ENCODE measurements at regions not wholly inside any gene's neighbourhood (a gene's known extent, or its start where the extent isn't known, plus 50 kb on each side); places are given as distances from the start of the nearest gene placed in this dataset.

- ChIA-PET POLR2A (no interaction called here), CTCF (no interaction called here)
- no peak for DNase-seq (ENCODE audit: low read depth, low spot score)
- Histone ChIP-seq H3K4me3 (ENCODE audit: low read depth in 2 of 2, low read length in 2 of 2) (no peak overlapping the region), H3K9me3 (ENCODE audit: control insufficient read depth, insufficient read depth, low read depth, low read length) (no peaks in the 10 kb centered on the region), H3K36me3 (ENCODE audit: control insufficient read depth, insufficient read depth, low read length) (no peaks in the 10 kb centered on the region), H3K4me1 (ENCODE audit: control insufficient read depth, insufficient read depth, low read length) (no peaks in the 10 kb centered on the region), H3K27me3 (ENCODE audit: control insufficient read depth, insufficient read depth, low read length) (peaks cover 13% of the 10 kb centered on the region; the same call in 1 of the 2 replicates), H3K27ac (ENCODE audit: low read length) (no peak overlapping the region)
- no TSS peak for BruUV-seq (replicated peaks)
- intact Hi-C loops (cut with micrococcal nuclease; ENCODE audit: unreplicated experiment) (no loop called here), in situ Hi-C loops (cut with HindIII; ENCODE audit: low pct_unique_long_range_greater_than_20kb, low sequenced_read_pairs) (no loop called here)
- no peak for ATAC-seq
- TF ChIP-seq SIN3A (IDR thresholded peaks at IDR 0.05; ENCODE audit: borderline replicate concordance, insufficient read depth, low read depth, low read length) (no peak), TCF7L2 (IDR thresholded peaks at IDR 0.05; ENCODE audit: low read depth, low read length) (no peak), POLR2AphosphoS5 (IDR thresholded peaks at IDR 0.05; ENCODE audit: low read depth, low read length) (no peak), REST (IDR thresholded peaks at IDR 0.05; ENCODE audit: insufficient read depth in 1 of 2, low read depth in 2 of 2, low read length in 1 of 2) (no peak), CTCF (IDR thresholded peaks at IDR 0.05) (no peak)
Measured at GRCh38 chr1:223473601-223474344, 80.6 kb downstream of the CCDC185 start.

- Histone ChIP-seq H3K27ac (ENCODE audit: low read length) (no peak overlapping the region), H3K27me3 (ENCODE audit: control insufficient read depth, insufficient read depth, low read length) (peaks cover 13% of the 10 kb centered on the region; the same call in 1 of the 2 replicates), H3K9me3 (ENCODE audit: control insufficient read depth, insufficient read depth, low read depth, low read length) (no peaks in the 10 kb centered on the region), H3K4me1 (ENCODE audit: control insufficient read depth, insufficient read depth, low read length) (0 out of 2 replicates have a peak, but pooled peaks cover 4% of the 10 kb centered on the region), H3K36me3 (ENCODE audit: control insufficient read depth, insufficient read depth, low read length) (no peaks in the 10 kb centered on the region), H3K4me3 (ENCODE audit: low read depth in 2 of 2, low read length in 2 of 2) (no peak overlapping the region)
- intact Hi-C loops (cut with micrococcal nuclease; ENCODE audit: unreplicated experiment): no loop called here
- TF ChIP-seq REST (IDR thresholded peaks at IDR 0.05; ENCODE audit: insufficient read depth in 1 of 2, low read depth in 2 of 2, low read length in 1 of 2) (no peak), POLR2AphosphoS5 (IDR thresholded peaks at IDR 0.05; ENCODE audit: low read depth, low read length) (no peak), TCF7L2 (IDR thresholded peaks at IDR 0.05; ENCODE audit: low read depth, low read length) (no peak), SIN3A (IDR thresholded peaks at IDR 0.05; ENCODE audit: borderline replicate concordance, insufficient read depth, low read depth, low read length) (no peak), CTCF (IDR thresholded peaks at IDR 0.05) (no peak)
- DNase-seq (ENCODE audit: low read depth, low spot score) (no peak), ATAC-seq (no peak)
- CTCF ChIA-PET: no interaction called here
- POLR2A ChIA-PET: interaction anchor here (0.6 kb wide), 1 partner anchor 928 kb away, joined by 3 read pairs; no protein-coding TSS in a partner anchor
- in situ Hi-C loops (cut with HindIII; ENCODE audit: low pct_unique_long_range_greater_than_20kb, low sequenced_read_pairs): no loop called here
- BruUV-seq (replicated peaks): no TSS peak
Measured at GRCh38 chr1:223474804-223475203, 81.6 kb downstream of the CCDC185 start.

Measured in Panc1 (cell line).